HUDEP-2 (cell line): ENCODE measurements at regions not wholly inside any gene's neighbourhood (a gene's known extent, or its start where the extent isn't known, plus 50 kb on each side); places are given as distances from the start of the nearest gene placed in this dataset.

ENCODE experiments used
- DNase-seq, 76 experiments: peaks; one replicate each; lab custom pipeline; 2025; ENCODE audit not compliant: unreplicated experiment in 76 of 76; lab: John Stamatoyannopoulos, UW

GRCh38 chr2:126792186-126792585 is 106.5 kb upstream of the TEX51 start:
- DNase-seq = no peak

GRCh38 chr2:126792993-126793392 is 105.7 kb upstream of the TEX51 start:
- no peak for DNase-seq

- DNase-seq = no peak
Measured at GRCh38 chr2:126793885-126794613, 104.6 kb upstream of the TEX51 start.

GRCh38 chr2:126795656-126796055 is 103.0 kb upstream of the TEX51 start:
- DNase-seq = no peak

- no peak for DNase-seq
Measured at GRCh38 chr2:126796931-126797621, 101.6 kb upstream of the TEX51 start.

GRCh38 chr2:126797622-126798275 is 100.9 kb upstream of the TEX51 start:
- no peak for DNase-seq

GRCh38 chr2:126798276-126799140 is 100.2 kb upstream of the TEX51 start:
- DNase-seq = no peak

- no peak for DNase-seq
Measured at GRCh38 chr2:126799301-126799700, 99.4 kb upstream of the TEX51 start.

- no peak for DNase-seq
Measured at GRCh38 chr2:126801473-126801872, 97.2 kb upstream of the TEX51 start.

GRCh38 chr2:126802316-126802715 is 96.4 kb upstream of the TEX51 start:
- no peak for DNase-seq

GRCh38 chr2:126802774-126803433 is 95.8 kb upstream of the TEX51 start:
- no peak for DNase-seq

GRCh38 chr2:126803434-126803775 is 95.3 kb upstream of the TEX51 start:
- no peak for DNase-seq

GRCh38 chr2:126804347-126804746 is 94.3 kb upstream of the TEX51 start:
- no peak for DNase-seq

GRCh38 chr2:126808929-126809328 is 89.8 kb upstream of the TEX51 start:
- no peak for DNase-seq

- DNase-seq = no peak
Measured at GRCh38 chr2:126809340-126809739, 89.3 kb upstream of the TEX51 start.

GRCh38 chr2:126810001-126810400 is 88.7 kb upstream of the TEX51 start:
- DNase-seq = no peak

- DNase-seq = no peak
Measured at GRCh38 chr2:126811101-126811500, 87.6 kb upstream of the TEX51 start.

GRCh38 chr2:126817172-126817571 is 81.5 kb upstream of the TEX51 start:
- no peak for DNase-seq

GRCh38 chr2:126822115-126822514 is 76.6 kb upstream of the TEX51 start:
- DNase-seq = no peak

GRCh38 chr2:126822921-126823320 is 75.8 kb upstream of the TEX51 start:
- no peak for DNase-seq

GRCh38 chr2:126823951-126824350 is 74.7 kb upstream of the TEX51 start:
- DNase-seq = no peak
